Mononuclear cell (primary cell): ENCODE measurements at regions not wholly inside any gene's neighbourhood (a gene's known extent, or its start where the extent isn't known, plus 50 kb on each side); places are given as distances from the start of the nearest gene placed in this dataset.

ENCODE experiments used
- H3K27me3 ChIP-seq: 2 replicates; pipeline ENCODE4 v1.6.0; 2011; ENCODE audit warnings: low read length, control low read depth; ENCODE audit not compliant: insufficient read depth
- H3K4me1 ChIP-seq: 2 replicates; pipeline ENCODE4 v1.5.1; 2011; ENCODE audit warnings: mild to moderate bottlenecking, low read length, control low read depth; ENCODE audit not compliant: insufficient read depth
- H3K4me3 ChIP-seq: 2 replicates; pipeline ENCODE4 v1.5.1; 2011; ENCODE audit warnings: mild to moderate bottlenecking, low read length, moderate library complexity
- H3K9me3 ChIP-seq: 2 replicates; pipeline ENCODE4 v1.5.1; 2011; ENCODE audit warnings: low read depth, mild to moderate bottlenecking, control low read depth, low read length

DNA sequence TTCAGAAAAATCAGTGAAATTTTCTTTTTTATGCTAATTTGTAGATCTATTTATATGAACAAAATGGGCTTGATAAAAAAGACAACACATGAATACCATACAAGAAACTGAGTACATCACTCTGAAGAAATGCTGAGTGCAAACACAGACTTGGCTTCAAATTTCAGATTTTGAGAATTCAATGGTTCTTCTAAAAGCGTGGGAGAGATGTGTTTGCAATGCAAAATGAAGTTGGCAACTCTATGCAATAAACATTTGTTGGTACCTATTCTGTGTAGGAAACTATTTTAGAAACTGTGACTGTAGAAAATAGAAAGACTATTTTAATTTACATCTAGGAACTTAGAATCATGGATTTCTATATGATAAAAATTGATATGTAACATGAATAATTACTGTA, 1834.1 kb upstream of the CELF4 start:
- H3K4me1 ChIP-seq: no peaks in the 10 kb centered on the region
- H3K9me3 ChIP-seq: no peaks in the 10 kb centered on the region
- H3K27me3 ChIP-seq: no peaks in the 10 kb centered on the region
- H3K4me3 ChIP-seq: no peak overlapping the region

DNA sequence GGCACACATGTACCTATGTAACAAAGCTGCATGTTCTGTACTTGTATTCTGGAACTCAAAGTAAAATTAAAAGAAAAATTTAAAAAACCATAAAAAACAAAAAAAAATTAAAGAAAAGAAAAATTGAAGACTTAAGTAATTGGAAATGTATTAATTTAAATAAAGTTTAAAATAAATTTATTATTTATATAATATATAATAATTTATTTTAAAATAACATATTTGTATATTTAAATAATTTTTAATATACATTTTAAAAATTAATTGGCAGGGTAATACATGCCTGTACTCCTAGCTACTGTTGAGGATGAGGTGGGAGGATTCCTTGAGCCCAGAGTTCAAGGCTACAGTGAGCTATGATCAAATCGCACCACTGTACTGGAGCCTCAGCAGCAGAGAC, 1830.6 kb upstream of the CELF4 start:
- Histone ChIP-seq H3K9me3 (no peaks in the 10 kb centered on the region), H3K4me1 (no peaks in the 10 kb centered on the region), H3K4me3 (no peak overlapping the region), H3K27me3 (no peaks in the 10 kb centered on the region)

- H3K4me3 ChIP-seq: no peak overlapping the region
- H3K4me1 ChIP-seq: no peaks in the 10 kb centered on the region
- no peaks in the 10 kb centered on the region for H3K27me3 ChIP-seq
- H3K9me3 ChIP-seq: no peaks in the 10 kb centered on the region
Measured at GRCh38 chr18:39389800-39390379, 1824.3 kb upstream of the CELF4 start.

- H3K4me1 ChIP-seq: no peaks in the 10 kb centered on the region
- H3K9me3 ChIP-seq: no peaks in the 10 kb centered on the region
- H3K27me3 ChIP-seq: no peaks in the 10 kb centered on the region
- no peak overlapping the region for H3K4me3 ChIP-seq
Measured at GRCh38 chr18:39380866-39381265, 1815.3 kb upstream of the CELF4 start.

DNA sequence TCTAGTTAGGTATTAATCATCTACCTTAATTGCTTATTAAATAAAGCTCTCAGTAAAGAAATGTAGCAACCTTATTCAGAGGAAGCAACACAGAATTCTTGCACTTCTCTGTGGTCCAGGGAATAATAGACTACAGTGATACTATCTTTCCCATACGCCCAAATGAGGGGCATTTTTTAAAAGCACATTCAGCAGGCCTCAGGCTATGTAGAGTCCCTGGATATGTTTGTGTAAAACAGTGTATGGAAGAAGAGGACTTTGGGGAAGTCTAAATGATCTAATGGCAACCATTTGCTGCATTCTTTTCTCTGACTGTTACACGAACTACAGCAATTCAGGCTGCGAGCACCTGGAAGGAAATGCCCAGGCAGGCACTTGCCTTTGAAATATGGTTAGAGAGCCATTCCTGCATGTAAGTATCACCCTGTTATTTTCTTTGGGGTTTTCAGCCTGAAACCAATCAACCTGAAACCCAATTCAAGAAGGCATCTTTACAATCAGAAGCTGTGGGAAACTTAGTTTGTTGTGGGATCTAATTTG, 1814.7 kb upstream of the CELF4 start:
- H3K4me3 ChIP-seq: no peak overlapping the region
- no peaks in the 10 kb centered on the region for H3K27me3 ChIP-seq
- H3K4me1 ChIP-seq: no peaks in the 10 kb centered on the region
- no peaks in the 10 kb centered on the region for H3K9me3 ChIP-seq

GRCh38 chr18:39375066-39375465, 1809.5 kb upstream of the CELF4 start:
- H3K9me3 ChIP-seq: no peaks in the 10 kb centered on the region
- no peaks in the 10 kb centered on the region for H3K27me3 ChIP-seq
- no peak overlapping the region for H3K4me3 ChIP-seq
- no peaks in the 10 kb centered on the region for H3K4me1 ChIP-seq

GRCh38 chr18:39371996-39372395, 1806.4 kb upstream of the CELF4 start:
- Histone ChIP-seq H3K9me3 (no peaks in the 10 kb centered on the region), H3K27me3 (no peaks in the 10 kb centered on the region), H3K4me1 (no peaks in the 10 kb centered on the region), H3K4me3 (no peak overlapping the region)

- Histone ChIP-seq H3K27me3 (no peaks in the 10 kb centered on the region), H3K4me3 (no peak overlapping the region), H3K9me3 (no peaks in the 10 kb centered on the region), H3K4me1 (no peaks in the 10 kb centered on the region)
Measured at GRCh38 chr18:39366656-39367055, 1801.1 kb upstream of the CELF4 start.

GRCh38 chr18:39365836-39366485, 1800.4 kb upstream of the CELF4 start:
- H3K4me3 ChIP-seq: no peak overlapping the region
- no peaks in the 10 kb centered on the region for H3K4me1 ChIP-seq

GRCh38 chr18:39360072-39360471, 1794.5 kb upstream of the CELF4 start:
- Histone ChIP-seq H3K4me3 (no peak overlapping the region), H3K4me1 (no peaks in the 10 kb centered on the region), H3K9me3 (no peaks in the 10 kb centered on the region), H3K27me3 (no peaks in the 10 kb centered on the region)

More at GRCh38 chr18:39365836-39366485, 1800.4 kb upstream of the CELF4 start:
- Histone ChIP-seq H3K9me3 (no peaks in the 10 kb centered on the region), H3K27me3 (no peaks in the 10 kb centered on the region)

- Histone ChIP-seq H3K4me3 (no peak overlapping the region), H3K4me1 (no peaks in the 10 kb centered on the region), H3K9me3 (no peaks in the 10 kb centered on the region), H3K27me3 (no peaks in the 10 kb centered on the region)
Measured at GRCh38 chr18:39359636-39360035, 1794.0 kb upstream of the CELF4 start.

DNA sequence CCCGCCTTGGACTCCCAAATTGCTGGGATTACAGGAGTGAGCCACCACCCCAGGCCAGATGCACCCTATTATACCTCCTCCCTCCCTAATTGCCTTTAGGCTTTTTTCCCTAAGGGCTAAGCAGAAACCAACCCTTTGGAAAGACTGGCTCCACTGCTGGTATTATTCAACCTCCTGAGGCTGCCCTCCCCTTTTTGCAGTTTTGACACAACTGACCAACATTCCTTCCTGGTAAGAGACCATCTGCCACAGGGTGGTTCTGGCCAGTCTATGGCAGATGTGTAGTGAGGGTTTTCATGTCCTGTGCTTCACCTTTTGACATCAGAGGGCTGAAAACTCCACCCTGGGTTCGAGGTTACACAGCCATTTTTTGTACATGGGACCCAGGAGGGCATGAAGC, 1785.3 kb upstream of the CELF4 start:
- H3K27me3 ChIP-seq: no peaks in the 10 kb centered on the region
- no peaks in the 10 kb centered on the region for H3K4me1 ChIP-seq
- H3K9me3 ChIP-seq: no peaks in the 10 kb centered on the region
- H3K4me3 ChIP-seq: no peak overlapping the region

GRCh38 chr18:39349801-39350200, 1784.2 kb upstream of the CELF4 start:
- Histone ChIP-seq H3K27me3 (no peaks in the 10 kb centered on the region), H3K4me1 (no peaks in the 10 kb centered on the region), H3K9me3 (no peaks in the 10 kb centered on the region), H3K4me3 (no peak overlapping the region)

DNA sequence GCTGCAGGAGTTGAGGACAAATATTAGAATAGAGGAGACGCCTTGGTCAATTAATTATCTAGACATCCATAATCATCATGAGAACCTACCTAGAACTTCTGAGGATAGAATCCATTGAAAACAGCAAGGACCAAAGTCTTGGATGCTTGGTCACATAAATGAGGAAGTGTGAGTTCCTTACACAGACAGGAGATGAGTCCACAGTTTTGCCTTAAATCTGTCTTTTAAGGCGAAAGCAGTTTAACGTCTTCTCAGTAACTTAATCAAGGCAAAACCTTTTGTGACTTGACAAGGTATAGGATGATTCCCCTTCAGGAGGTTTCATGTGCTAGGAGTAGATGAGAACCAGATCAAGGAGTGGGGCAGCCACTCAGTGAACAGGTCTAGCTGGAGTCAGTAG, 1783.2 kb upstream of the CELF4 start:
- H3K4me3 ChIP-seq: no peak overlapping the region

DNA sequence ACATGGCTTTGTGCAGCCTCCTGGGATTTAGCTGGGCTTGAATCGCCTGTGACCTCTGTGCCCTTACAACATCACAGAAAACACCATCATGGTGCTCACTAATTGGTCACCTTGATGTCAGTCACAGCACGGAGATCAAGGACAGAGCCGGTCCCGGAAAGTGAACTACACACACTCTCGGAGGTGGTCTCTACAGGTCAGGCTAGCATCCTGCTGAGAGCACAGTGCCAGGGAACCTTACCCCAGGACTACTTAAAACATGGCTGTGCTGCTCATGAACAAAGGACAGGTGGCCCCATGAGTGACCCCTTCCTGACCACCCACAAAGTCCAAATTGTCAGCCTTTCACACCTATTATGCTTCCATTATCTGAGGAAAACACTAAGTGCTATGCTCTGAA, 1782.1 kb upstream of the CELF4 start:
- no peak overlapping the region for H3K4me3 ChIP-seq
- H3K4me1 ChIP-seq: no peaks in the 10 kb centered on the region
- H3K27me3 ChIP-seq: no peaks in the 10 kb centered on the region
- H3K9me3 ChIP-seq: no peaks in the 10 kb centered on the region

More for the DNA sequence above, 1783.2 kb upstream of the CELF4 start:
- Histone ChIP-seq H3K9me3 (no peaks in the 10 kb centered on the region), H3K4me1 (no peaks in the 10 kb centered on the region), H3K27me3 (no peaks in the 10 kb centered on the region)

GRCh38 chr18:39346916-39347315, 1781.3 kb upstream of the CELF4 start:
- Histone ChIP-seq H3K4me1 (no peaks in the 10 kb centered on the region), H3K9me3 (no peaks in the 10 kb centered on the region), H3K27me3 (no peaks in the 10 kb centered on the region), H3K4me3 (no peak overlapping the region)
